HUDEP-2 (cell line): ENCODE measurements at regions not wholly inside any gene's neighbourhood (a gene's known extent, or its start where the extent isn't known, plus 50 kb on each side); places are given as distances from the start of the nearest gene placed in this dataset.
"Not testable (repeated sequence)": the region's sequence is repeated elsewhere in the genome, so short reads cannot be mapped to it uniquely, and the experiment has no call there.

Experiments used
- DNase-seq, 76 experiments: peaks; one replicate each; lab custom pipeline; 2025; ENCODE audit not compliant: unreplicated experiment in 76 of 76; lab: John Stamatoyannopoulos, UW

DNA sequence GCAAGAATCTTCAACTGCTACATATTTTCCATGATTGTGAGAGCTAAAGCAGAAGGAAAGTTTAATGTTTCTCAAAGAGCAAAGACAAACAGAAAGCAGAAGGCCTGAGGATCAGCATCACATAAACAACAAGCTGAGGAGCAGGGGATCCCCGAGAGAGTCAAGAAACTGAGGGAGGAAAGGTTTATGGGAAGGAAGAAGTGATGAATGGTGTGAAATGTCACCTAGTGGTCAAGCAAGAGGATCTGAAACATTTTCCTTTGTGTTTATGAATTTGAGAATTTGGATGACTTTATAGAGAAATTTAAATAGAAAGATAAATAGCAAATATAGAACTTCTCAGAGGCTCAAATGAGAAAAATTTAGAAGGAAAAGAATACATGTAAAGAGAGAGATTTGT lies 481.9 kb downstream of the CHSY3 start:
- no peak for DNase-seq

DNA sequence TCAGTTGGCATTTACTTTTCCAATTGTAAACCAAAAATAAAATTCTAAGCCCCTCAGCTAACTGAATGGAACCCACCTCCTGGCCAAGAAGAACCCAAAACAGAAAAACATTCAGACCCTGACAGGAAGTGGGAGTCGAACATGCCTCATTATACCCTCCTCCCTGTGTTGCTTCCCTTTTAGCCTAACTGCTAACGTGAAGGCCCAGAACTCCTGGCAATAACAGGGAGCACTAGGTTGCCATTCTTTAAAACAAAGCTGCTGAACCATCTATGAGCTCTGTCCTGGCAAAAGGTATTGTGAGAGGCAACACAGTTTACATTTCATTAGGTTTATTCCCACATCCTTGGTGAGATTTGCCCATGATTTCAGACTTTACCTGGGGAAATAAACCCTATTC lies 481.4 kb downstream of the CHSY3 start:
- DNase-seq = no peak

DNA sequence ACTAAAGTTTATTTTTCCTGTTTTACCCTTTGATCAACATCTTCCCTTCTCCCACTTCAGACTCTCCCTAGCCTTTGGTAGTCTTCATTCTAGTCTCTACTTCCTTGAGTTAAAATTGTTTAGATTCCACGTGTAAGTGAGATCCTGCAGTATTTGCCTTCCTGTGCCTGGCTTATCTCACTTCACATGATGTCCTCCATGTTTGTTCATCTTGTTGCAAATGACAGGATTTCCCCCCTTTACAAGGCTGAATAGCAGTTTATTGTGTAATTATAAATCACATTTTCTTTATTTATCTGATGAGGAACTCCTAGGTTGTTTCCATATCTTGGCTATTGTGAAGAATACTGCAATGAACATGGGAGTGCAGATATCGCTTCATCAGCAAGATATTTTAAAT lies 461.7 kb downstream of the CHSY3 start:
- DNase-seq = no peak

DNA sequence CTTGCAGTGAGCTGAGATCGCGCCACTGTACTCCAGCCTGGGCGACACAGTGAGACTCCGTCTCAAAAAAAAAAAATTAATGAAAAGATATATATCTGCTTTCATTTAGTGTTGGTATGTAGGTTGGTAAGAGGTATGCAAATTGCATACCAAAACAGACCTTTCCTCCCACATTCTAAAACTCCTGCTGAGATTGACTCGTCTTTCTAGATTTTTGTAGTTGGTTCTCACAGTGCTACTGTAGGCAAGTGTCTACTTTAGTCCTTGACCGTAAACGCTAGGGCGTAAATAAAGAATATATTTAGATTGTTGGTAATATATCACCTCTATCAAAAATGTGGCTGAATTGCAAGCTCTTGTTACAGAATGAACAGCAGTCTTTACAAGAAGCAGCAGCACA lies 445.9 kb downstream of the CHSY3 start:
- DNase-seq = no peak

DNA sequence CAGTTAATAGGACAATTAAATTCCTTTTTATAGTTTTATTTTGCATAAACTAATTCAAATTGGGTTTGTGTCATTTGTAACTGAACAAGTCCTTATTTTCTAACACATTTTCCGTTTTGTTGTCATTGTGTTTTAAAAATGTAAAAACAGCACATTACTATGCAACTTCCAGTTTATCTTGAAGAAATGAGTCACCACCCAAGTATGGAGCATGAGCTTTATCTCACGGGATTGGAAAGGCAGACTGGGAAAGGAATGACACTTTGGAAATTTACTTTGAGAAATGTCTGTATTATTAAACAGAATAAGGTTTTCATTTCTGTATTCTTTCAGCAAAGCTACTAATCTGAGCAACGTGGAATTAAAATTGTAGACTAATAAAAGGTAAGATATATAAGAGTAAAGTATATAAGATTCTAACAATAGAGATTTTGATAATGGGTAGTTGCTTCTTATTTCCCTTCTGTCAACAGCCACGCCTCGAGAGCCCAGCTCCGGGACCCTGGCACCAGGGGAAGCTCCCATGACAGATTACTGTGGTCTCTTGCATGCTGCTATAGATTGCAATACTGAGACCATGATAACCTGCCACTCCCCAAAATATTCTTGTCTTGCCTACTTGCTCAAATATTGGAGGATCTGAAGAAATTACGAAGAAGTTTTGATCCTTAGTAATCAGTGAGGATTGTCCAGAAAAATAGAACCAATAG lies 433.1 kb downstream of the CHSY3 start:
- DNase-seq = no peak

GRCh38 chr5:130335117-130335516 lies 430.9 kb downstream of the CHSY3 start:
- DNase-seq = no peak

- no peak for DNase-seq
These were observed 428.8 kb downstream of the CHSY3 start for GRCh38 chr5:130333089-130333488.

- DNase-seq = no peak
These were observed 427.1 kb downstream of the CHSY3 start for GRCh38 chr5:130331332-130331731.

DNA sequence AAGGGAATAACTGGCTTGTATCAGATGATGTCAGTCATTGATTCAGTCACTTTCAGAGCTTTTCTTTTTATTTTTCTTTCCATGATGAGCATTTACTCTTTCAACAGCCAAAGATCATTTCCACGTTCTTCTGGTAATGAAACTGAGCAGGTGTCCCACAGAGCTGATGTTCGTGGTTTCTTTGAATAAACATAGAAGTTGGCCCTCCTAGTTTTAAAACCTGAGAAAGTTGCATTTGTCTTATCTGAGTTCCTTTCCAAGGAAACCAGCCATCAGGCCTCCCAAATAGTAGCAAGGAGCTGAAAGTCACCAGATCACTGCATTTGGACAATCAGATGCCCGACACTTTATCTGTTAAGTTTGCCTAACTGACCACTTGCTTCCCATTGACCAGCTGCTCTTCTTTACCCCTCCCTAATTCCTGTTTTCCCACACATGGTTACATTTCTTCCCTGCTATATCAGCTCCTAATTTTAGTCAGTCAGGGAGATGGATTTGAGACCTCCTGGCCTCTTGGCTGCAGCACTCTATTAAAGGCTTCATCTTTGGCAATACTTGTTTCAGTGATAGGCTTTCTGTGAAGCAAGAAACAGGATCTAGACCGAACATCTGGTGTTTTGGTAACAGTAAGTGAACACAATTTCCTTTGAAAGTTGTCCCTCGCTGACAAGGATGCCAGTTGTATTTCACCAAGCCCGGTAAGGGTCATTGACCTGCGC lies 420.8 kb downstream of the CHSY3 start:
- no peak for DNase-seq

GRCh38 chr5:130323804-130324454 lies 419.7 kb downstream of the CHSY3 start:
- DNase-seq = no peak

GRCh38 chr5:130321931-130322330 lies 417.7 kb downstream of the CHSY3 start:
- DNase-seq = no peak

GRCh38 chr5:130316971-130317680 lies 412.9 kb downstream of the CHSY3 start:
- no peak for DNase-seq

DNA sequence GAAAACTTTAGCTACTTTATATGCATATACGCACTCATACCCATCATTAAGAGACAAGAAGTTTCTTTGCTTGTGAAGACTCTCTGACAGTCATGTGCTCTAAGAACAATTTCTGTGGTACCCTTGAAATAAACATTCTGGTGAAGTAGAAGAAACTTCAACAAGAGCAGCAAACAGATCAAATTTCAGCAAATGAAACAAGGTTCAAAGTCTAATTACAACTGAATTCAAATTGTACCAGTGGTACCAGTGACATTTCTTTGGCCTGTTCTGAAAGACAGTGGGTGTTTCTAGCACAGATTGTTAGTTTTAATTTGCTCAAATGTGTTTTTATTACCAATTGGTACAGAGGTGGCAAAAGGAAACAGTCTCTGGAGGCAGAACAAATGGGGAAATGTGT lies 391.0 kb downstream of the CHSY3 start:
- DNase-seq = no peak

DNA sequence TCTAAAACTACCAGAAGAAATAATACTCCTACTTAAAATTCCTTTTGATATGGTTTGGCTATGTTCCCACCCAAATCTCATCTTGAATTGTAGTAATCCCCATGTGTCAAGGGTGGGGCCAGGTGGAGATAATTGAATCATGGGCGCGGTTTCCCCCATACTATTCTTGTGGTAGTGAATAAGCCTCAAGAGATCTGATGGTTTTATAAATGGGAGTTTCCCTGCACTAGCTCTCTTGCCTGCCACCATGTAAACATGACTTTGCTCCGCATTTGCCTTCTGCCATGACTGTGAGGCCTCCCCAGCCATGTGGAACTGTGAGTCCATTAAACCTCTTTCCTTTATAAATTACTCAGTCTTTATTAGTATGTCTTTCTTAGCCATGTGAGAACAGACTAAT lies 390.5 kb downstream of the CHSY3 start:
- not testable (repeated sequence) for DNase-seq

DNA sequence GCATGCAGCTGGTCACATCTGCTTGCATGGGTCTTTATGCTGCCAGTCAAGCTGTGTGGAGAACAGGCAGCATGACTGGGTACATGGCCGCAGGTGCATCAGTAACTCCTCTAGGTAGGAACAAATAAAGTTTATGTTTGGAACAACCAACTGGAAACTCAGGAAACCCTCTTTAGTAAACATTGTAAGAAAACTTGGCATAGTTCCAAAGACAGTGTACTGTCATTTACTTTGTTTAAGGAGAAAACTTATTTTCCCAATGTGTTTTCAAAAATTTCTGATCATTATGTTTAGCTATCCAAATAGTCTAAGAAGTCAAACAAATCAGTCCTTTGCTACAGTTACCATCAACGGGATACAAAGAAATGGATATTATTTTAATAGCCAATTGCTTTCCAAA lies 386.0 kb downstream of the CHSY3 start:
- DNase-seq = no peak

GRCh38 chr5:130289132-130290088 lies 385.1 kb downstream of the CHSY3 start:
- DNase-seq = no peak

- no peak for DNase-seq
These were observed 383.2 kb downstream of the CHSY3 start for GRCh38 chr5:130287438-130287837.

GRCh38 chr5:130286971-130287370 lies 382.7 kb downstream of the CHSY3 start:
- no peak for DNase-seq

DNA sequence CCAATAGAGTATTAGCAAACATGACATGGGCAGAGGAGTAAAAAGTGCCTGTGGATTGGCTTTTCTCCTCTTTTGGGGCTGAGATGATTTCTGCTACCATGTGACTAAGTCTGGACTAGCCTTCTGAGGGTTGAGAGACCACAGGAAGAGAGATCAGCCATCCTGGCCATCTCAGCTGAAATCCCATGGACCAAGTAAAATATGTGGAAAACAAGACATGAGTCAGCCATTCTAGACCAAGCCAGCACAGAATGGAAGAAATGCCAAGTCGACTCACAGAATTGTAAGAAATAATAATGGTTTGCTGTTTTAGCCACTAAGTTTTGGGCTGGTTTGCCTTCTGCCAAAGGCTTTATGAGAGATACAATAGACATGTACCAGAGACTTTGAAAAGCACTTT lies 377.8 kb downstream of the CHSY3 start:
- DNase-seq = no peak

DNA sequence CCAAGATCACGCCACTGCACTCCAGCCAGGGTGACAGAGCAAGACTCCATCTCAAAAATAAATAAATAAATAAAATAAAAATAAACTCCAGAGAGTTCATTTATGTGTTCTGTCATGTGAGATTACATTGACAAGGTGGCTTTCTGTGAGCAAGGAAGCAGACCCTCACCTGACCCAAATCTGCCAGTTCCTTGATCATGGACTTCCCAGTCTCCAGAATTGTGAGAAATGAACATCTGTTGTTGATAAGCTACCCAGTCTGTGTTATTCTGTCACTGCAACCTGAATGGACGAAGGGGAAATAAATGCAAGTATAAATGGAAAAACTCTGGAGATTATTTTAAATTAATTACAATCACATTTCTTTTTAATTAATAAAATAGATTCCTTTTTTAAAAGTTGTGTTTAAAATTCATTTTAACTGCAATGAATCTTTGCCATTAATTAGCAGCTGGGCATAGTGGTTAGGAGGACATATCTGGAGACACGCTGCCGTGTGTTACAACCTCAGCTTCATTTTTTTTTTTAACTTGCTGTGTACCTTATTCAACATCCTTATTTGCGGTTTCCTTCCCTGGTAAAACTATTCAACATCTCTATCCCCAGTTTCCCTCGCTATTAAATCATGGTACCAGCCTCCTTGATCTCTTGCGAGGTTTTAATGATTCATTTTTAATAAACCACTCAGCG lies 376.4 kb downstream of the CHSY3 start:
- no peak for DNase-seq
